Mucosa of descending colon (tissue), 3 donors: ENCODE measurements at regions not wholly inside any gene's neighbourhood (a gene's known extent, or its start where the extent isn't known, plus 50 kb on each side); places are given as distances from the start of the nearest gene placed in this dataset.
A peak's percentile ranks its signal among the peaks of the same experiment; 100 is the strongest.

Experiments
- ATAC-seq: fragments of 200-7000 bp; cut with Tn5 transposase; one replicate; pipeline ENCODE4 v1.9.1; 2020; ENCODE audit warnings: mild to moderate bottlenecking, moderate library complexity
- DNase-seq, 3 donors: peaks; one replicate each; pipeline ENCODE4 v3.0.0-alpha.2; 2020
- H3K36me3 ChIP-seq: fragments of 200-600 bp; one replicate; pipeline ENCODE4 v1.8.0; 2021; ENCODE audit warnings: low read depth, mild to moderate bottlenecking
- H3K4me1 ChIP-seq: fragments of 200-600 bp; one replicate; pipeline ENCODE4 v1.8.0; 2021; ENCODE audit warnings: low read depth, mild to moderate bottlenecking
- H3K4me3 ChIP-seq: fragments of 200-600 bp; one replicate; pipeline ENCODE4 v1.8.0; 2021; ENCODE audit warnings: mild to moderate bottlenecking
- H3K9me3 ChIP-seq: fragments of 200-600 bp; one replicate; pipeline ENCODE4 v1.8.0; 2021; ENCODE audit warnings: mild to moderate bottlenecking
- intact Hi-C, 2 donors: fragments of 100-400 bp; cut with DNase I in 1 of 2; cut with micrococcal nuclease in 1 of 2; formaldehyde crosslinking; loops; one replicate each; pipeline versions ENCODE4 v1.11.0 to v1.11.1; 2022; cut with DNase I, micrococcal nuclease
- TF ChIP-seq, protein P1 (sequence below): fragments of 200-600 bp; IDR thresholded peaks from one replicate; pipeline ENCODE4 v1.8.0; 2022; ENCODE audit warnings: antibody characterized with exemption, mild to moderate bottlenecking
- donor health status: DM: no; HTN: no; CAD: no; lungs with moderate emphysema.
- donor health status: DM: no; HTN: no; CAD: no.
- donor health status: DM: no; HTN: yes; CAD: no.

DNA sequence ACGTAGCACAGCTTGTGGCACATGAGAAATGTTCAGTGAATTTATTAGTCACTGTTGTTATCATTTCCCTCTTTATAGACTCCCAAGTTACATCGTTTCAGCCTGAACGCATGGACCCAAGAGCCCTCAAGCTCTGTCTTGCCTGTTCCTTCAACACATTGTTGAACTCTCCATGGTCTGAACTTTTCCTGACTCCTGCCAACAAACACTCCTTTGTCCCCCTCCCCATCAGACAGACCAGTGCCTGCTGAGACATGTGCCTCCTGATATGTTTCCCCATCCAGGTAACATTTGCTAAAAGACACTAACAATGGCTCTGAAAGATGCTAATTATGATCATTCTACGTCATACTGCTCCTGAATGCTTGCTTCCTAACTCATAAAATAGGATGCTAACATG, 108.7 kb upstream of the NFIA start:
- intact Hi-C loops = no loop called here

DNA sequence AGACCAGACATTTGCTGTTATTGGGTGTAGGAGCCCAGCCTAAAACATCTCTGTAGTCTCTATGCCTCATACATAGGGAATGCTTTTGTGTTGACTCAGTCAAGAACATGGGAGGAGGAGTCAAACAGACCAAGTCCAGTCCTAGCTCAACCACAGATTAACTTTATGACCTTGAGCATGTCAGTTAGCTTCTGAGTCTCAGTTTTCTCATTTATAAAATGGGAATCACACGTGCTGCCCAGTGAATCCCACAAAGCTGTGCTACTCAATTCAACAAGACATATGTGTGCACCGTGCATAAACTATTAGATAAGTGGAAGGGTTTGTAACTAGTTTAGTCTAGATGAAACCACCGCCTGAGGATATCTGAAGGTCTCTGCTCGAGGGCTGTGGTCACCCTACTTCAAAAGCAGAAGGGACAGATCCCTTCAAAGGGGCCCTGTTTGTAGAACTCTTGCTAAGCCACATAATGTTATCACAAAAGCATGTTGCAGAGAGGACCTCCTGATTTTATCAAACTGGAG, 109.5 kb upstream of the NFIA start:
- DNase-seq = no peak
- intact Hi-C loops = no loop called here

More for the DNA sequence above, 108.7 kb upstream of the NFIA start:
- TF ChIP-seq, protein P1, sequence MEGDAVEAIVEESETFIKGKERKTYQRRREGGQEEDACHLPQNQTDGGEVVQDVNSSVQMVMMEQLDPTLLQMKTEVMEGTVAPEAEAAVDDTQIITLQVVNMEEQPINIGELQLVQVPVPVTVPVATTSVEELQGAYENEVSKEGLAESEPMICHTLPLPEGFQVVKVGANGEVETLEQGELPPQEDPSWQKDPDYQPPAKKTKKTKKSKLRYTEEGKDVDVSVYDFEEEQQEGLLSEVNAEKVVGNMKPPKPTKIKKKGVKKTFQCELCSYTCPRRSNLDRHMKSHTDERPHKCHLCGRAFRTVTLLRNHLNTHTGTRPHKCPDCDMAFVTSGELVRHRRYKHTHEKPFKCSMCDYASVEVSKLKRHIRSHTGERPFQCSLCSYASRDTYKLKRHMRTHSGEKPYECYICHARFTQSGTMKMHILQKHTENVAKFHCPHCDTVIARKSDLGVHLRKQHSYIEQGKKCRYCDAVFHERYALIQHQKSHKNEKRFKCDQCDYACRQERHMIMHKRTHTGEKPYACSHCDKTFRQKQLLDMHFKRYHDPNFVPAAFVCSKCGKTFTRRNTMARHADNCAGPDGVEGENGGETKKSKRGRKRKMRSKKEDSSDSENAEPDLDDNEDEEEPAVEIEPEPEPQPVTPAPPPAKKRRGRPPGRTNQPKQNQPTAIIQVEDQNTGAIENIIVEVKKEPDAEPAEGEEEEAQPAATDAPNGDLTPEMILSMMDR = no peak
- Histone ChIP-seq H3K4me3 (no peak overlapping the region), H3K4me1 (no peaks in the 10 kb centered on the region), H3K36me3 (no peaks in the 10 kb centered on the region), H3K9me3 (no peaks in the 10 kb centered on the region)
- ATAC-seq = no peak
- DNase-seq = no peak

DNA sequence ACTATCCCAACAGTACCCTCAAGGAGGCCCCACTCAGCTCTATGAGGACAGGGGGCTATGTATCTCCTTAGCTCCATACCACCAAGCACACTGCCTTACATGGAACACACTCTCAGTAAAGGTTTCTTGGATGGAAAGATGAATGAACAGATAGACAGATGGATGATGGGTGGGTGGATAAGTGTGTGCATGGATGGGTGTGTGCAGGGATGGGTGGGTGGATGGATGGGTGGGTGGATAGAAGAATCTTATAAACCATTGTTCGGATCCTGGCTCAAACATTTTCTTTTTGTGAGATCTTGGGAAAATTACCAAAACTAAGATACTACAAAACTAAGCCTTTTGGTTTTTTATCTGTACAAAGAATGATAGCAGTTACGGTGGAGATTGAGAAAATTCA, 111.0 kb upstream of the NFIA start:
- no peak for DNase-seq
- Histone ChIP-seq H3K9me3 (no peaks in the 10 kb centered on the region), H3K4me3 (no peak overlapping the region), H3K4me1 (no peaks in the 10 kb centered on the region), H3K36me3 (no peaks in the 10 kb centered on the region)
- no peak for ATAC-seq
- intact Hi-C loops = no loop called here
- TF ChIP-seq, protein P1 = no peak

More for the DNA sequence above, 109.5 kb upstream of the NFIA start:
- H3K4me3 ChIP-seq = no peak overlapping the region
- peak; percentile 40 for ATAC-seq
- TF ChIP-seq, protein P1 = no peak
- no peaks in the 10 kb centered on the region for H3K9me3 ChIP-seq
- no peaks in the 10 kb centered on the region for H3K36me3 ChIP-seq
- H3K4me1 ChIP-seq = no peaks in the 10 kb centered on the region

DNA sequence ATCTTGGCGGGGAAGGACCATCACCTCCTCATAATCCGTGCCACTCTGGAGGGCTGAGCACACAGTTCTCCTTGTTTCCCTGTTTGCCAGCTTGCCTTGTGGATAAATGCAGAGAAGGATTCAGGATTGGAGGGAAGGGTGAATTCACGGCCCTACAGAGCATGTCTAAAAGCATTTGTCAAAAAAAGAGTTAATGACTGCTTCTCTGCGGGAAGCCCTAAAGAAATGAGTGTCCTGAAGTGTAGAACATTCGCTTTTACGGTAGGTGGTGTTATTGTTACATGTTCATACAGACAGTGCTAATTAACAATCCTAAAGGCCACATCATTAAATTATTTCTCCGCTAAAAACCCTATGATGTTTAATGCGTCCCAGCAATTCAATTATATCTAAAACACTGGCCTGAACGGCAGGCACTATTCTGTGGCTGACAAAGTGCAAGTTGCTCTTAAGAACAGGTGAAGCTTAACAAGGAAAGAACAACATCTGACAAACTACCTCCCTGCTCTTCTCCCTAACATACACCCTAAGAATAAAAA, 112.3 kb upstream of the NFIA start:
- Histone ChIP-seq H3K9me3 (peaks cover 6% of the 10 kb centered on the region), H3K36me3 (no peaks in the 10 kb centered on the region), H3K4me3 (no peak overlapping the region), H3K4me1 (no peaks in the 10 kb centered on the region)
- intact Hi-C loops = no loop called here
- TF ChIP-seq, protein P1 = no peak
- no peak for DNase-seq
- ATAC-seq = peak; percentile 45

DNA sequence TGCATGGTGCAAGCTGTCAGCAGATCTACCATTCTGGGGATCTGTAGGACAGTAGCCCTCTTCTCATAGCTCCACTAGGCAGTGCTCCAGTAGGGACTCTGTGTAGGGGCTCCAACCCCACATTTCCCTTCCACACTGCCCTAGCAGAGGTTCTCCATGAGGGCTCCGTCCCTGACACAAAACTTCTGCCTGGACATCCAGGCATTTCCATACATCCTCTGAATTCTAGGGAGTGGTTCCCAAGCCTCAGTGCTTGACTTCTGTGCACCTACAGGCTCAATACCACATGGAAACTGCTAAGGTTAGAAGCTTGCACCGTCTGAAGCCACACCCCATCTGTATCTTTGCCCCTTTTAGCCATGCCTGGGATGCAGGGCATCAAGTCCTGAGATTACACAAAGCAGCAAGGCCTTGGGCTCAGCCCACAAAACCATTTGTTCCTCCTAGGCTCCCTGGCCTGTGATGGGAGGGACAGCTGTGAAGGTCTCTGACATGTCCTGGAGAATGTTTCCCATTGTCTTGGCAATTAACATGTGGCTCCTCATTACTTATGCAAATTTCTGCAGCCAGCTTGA, 117.0 kb upstream of the NFIA start:
- no peak for DNase-seq
- intact Hi-C loops = no loop called here
- Histone ChIP-seq H3K9me3 (peaks cover 11% of the 10 kb centered on the region), H3K36me3 (no peaks in the 10 kb centered on the region), H3K4me1 (no peaks in the 10 kb centered on the region), H3K4me3 (no peak overlapping the region)
- no peak for ATAC-seq
- TF ChIP-seq, protein P1 = no peak
